ENCODE measurements at regions not wholly inside any gene's neighbourhood (a gene's known extent, or its start where the extent isn't known, plus 50 kb on each side); places are given as distances from the start of the nearest gene placed in this dataset.
A peak's percentile ranks its signal among the peaks of the same experiment; 100 is the strongest.

- Histone ChIP-seq H3K36me3 (no peaks in the 10 kb centered on the region), H3K27ac (no peak overlapping the region), H3K4me1 (peaks cover 32% of the 10 kb centered on the region), H3K27me3 (no peaks in the 10 kb centered on the region), H3K4me3 (no peak overlapping the region), H3K9me3 (no peaks in the 10 kb centered on the region)
- 81% methylated on average over 5 of the region's 5 CpGs for WGBS
- no peak for TF ChIP-seq CTCF (IDR thresholded peaks at IDR 0.05)
- no peak for DNase-seq (ENCODE audit: low spot score in 2 of 2)
Measured at GRCh38 chr13:44157606-44158005, 216.0 kb upstream of the SERP2 start.

GRCh38 chr13:44158098-44158521, 215.5 kb upstream of the SERP2 start:
- WGBS, result 83% methylated on average over 1 of the region's 2 CpGs
- no peak for TF ChIP-seq POLR2AphosphoS5 (IDR thresholded peaks at IDR 0.05)
- no peak for TF ChIP-seq CTCF (IDR thresholded peaks at IDR 0.05)
- no peak for TF ChIP-seq POLR2A (IDR thresholded peaks at IDR 0.05)
- TF ChIP-seq EP300 (IDR thresholded peaks at IDR 0.05), result no peak
- peaks cover 32% of the 10 kb centered on the region for H3K4me1 ChIP-seq
- no peaks in the 10 kb centered on the region for H3K27me3 ChIP-seq
- no peak for DNase-seq (ENCODE audit: low spot score in 2 of 2)
- no peaks in the 10 kb centered on the region for H3K36me3 ChIP-seq
- no peaks in the 10 kb centered on the region for H3K9me3 ChIP-seq
- H3K4me3 ChIP-seq, result no peak overlapping the region
- no peak overlapping the region for H3K27ac ChIP-seq

- Histone ChIP-seq H3K9me3 (no peaks in the 10 kb centered on the region), H3K27ac (peak overlapping the region; percentile 19), H3K4me3 (no peak overlapping the region), H3K36me3 (no peaks in the 10 kb centered on the region), H3K27me3 (no peaks in the 10 kb centered on the region), H3K4me1 (peaks cover 32% of the 10 kb centered on the region)
- 71% methylated on average over 15 of the region's 15 CpGs for WGBS
- no peak for TF ChIP-seq POLR2AphosphoS5 (IDR thresholded peaks at IDR 0.05)
- TF ChIP-seq POLR2A (IDR thresholded peaks at IDR 0.05), result no peak
- TF ChIP-seq EP300 (IDR thresholded peaks at IDR 0.05), result no peak
- no peak for TF ChIP-seq CTCF (IDR thresholded peaks at IDR 0.05)
- no peak for DNase-seq (ENCODE audit: low spot score in 2 of 2)
Measured at GRCh38 chr13:44158881-44159632, 214.6 kb upstream of the SERP2 start.

GRCh38 chr13:44159633-44160279, 213.9 kb upstream of the SERP2 start:
- H3K27me3 ChIP-seq, result no peaks in the 10 kb centered on the region
- peak overlapping the region; percentile 19 for H3K27ac ChIP-seq
- no peak overlapping the region for H3K4me3 ChIP-seq
- 51% methylated on average over 8 of the region's 8 CpGs for WGBS
- H3K36me3 ChIP-seq, result no peaks in the 10 kb centered on the region
- TF ChIP-seq POLR2AphosphoS5 (IDR thresholded peaks at IDR 0.05) (peak in 1 of 3 donors; percentile 29), CTCF (IDR thresholded peaks at IDR 0.05) (no peak), EP300 (IDR thresholded peaks at IDR 0.05) (no peak), POLR2A (IDR thresholded peaks at IDR 0.05) (no peak)
- H3K4me1 ChIP-seq, result peaks cover 32% of the 10 kb centered on the region
- no peaks in the 10 kb centered on the region for H3K9me3 ChIP-seq
- no peak for DNase-seq (ENCODE audit: low spot score in 2 of 2)

GRCh38 chr13:44160591-44161191, 212.9 kb upstream of the SERP2 start:
- Histone ChIP-seq H3K9me3 (no peaks in the 10 kb centered on the region), H3K4me3 (no peak overlapping the region), H3K4me1 (peaks cover 27% of the 10 kb centered on the region), H3K27me3 (no peaks in the 10 kb centered on the region), H3K27ac (no peak overlapping the region), H3K36me3 (no peaks in the 10 kb centered on the region)
- DNase-seq (ENCODE audit: low spot score in 2 of 2), result no peak
- TF ChIP-seq POLR2A (IDR thresholded peaks at IDR 0.05) (no peak), EP300 (IDR thresholded peaks at IDR 0.05) (no peak), CTCF (IDR thresholded peaks at IDR 0.05) (no peak), POLR2AphosphoS5 (IDR thresholded peaks at IDR 0.05) (no peak)
- WGBS, result 40% methylated on average over 10 of the region's 10 CpGs

All from suprapubic skin (tissue), 4 donors.